AG09319 (cell line): ENCODE measurements at regions not wholly inside any gene's neighbourhood (a gene's known extent, or its start where the extent isn't known, plus 50 kb on each side); places are given as distances from the start of the nearest gene placed in this dataset.

Source experiments
- DNase-seq: peaks from one replicate; pipeline ENCODE4 v3.0.0-alpha.2; 2010; ENCODE audit warnings: low read depth; ENCODE audit errors: extremely low read depth
- CTCF ChIP-seq: IDR thresholded peaks from 2 replicates; pipeline ENCODE4 v1.5.1; 2011; ENCODE audit warnings: low read depth, mild to moderate bottlenecking, inconsistent platforms, low read length, moderate library complexity

GRCh38 chr16:48047241-48047640 lies 108.6 kb downstream of the ABCC12 start:
- TF ChIP-seq CTCF: no peak
- DNase-seq: no peak

- no peak for TF ChIP-seq CTCF
- no peak for DNase-seq
Observed at GRCh38 chr16:48044117-48044516, 111.7 kb downstream of the ABCC12 start.

DNA sequence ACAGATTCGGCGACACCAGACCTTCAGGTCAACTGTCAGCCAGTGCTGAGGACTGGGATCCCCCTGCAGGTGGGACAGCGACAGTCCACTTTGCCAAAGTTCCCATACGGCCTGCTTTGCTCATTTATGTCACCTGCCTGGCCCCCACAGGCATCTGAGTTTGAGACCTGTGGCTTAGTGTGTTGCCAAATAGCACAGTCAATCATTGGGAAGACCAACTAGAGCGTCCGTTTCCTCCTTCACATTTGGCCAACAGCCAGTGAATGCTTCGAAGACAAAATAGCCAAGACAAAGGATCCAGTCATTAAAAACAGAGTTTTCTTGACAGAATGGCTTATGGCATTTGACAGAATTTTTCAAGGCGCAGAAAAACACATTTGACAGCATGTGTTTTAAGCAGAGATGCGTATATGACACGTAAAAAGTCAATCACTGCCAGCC lies 113.8 kb downstream of the ABCC12 start:
- no peak for TF ChIP-seq CTCF
- DNase-seq: no peak

- DNase-seq: no peak
- no peak for TF ChIP-seq CTCF
Observed at GRCh38 chr16:48035142-48035541, 120.7 kb downstream of the ABCC12 start.

- TF ChIP-seq CTCF: no peak
- DNase-seq: no peak
Observed at GRCh38 chr16:48030926-48031325, 124.9 kb downstream of the ABCC12 start.

DNA sequence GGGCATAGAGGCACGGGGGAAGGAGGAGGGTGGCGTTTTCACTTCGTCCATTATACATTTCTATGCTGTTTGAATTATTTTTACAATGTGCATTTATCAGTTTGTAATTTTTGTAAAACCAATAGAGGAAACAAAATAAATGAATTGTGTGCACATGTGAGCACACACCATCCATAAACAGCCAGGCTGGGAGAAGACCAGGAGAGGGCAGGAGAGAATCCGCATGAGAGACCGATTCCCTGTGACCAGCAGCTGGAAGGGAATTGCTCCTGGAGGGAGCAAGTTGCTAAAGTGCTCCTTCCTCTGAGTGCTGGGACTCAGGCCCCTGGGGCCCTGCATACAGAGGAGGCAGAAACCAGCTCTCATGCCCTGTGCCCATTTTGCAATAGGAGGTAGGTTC lies 126.0 kb downstream of the ABCC12 start:
- TF ChIP-seq CTCF: peak; percentile 14; the same call in 1 of the 2 replicates
- no peak for DNase-seq

- TF ChIP-seq CTCF: no peak
- DNase-seq: no peak
Observed at GRCh38 chr16:48025359-48025758, 130.4 kb downstream of the ABCC12 start.
